ENCODE measurements at regions not wholly inside any gene's neighbourhood (a gene's known extent, or its start where the extent isn't known, plus 50 kb on each side); places are given as distances from the start of the nearest gene placed in this dataset.
"Not testable (repeated sequence)": the region's sequence is repeated elsewhere in the genome, so short reads cannot be mapped to it uniquely, and the experiment has no call there.

- DNase-seq (ENCODE audit: low spot score) (no peak), ATAC-seq (no peak)
- intact Hi-C loops (cut with DNase I) = no loop called here
Measured at GRCh38 chr7:66556549-66557213, 72.0 kb upstream of the KCTD7 start.

DNA sequence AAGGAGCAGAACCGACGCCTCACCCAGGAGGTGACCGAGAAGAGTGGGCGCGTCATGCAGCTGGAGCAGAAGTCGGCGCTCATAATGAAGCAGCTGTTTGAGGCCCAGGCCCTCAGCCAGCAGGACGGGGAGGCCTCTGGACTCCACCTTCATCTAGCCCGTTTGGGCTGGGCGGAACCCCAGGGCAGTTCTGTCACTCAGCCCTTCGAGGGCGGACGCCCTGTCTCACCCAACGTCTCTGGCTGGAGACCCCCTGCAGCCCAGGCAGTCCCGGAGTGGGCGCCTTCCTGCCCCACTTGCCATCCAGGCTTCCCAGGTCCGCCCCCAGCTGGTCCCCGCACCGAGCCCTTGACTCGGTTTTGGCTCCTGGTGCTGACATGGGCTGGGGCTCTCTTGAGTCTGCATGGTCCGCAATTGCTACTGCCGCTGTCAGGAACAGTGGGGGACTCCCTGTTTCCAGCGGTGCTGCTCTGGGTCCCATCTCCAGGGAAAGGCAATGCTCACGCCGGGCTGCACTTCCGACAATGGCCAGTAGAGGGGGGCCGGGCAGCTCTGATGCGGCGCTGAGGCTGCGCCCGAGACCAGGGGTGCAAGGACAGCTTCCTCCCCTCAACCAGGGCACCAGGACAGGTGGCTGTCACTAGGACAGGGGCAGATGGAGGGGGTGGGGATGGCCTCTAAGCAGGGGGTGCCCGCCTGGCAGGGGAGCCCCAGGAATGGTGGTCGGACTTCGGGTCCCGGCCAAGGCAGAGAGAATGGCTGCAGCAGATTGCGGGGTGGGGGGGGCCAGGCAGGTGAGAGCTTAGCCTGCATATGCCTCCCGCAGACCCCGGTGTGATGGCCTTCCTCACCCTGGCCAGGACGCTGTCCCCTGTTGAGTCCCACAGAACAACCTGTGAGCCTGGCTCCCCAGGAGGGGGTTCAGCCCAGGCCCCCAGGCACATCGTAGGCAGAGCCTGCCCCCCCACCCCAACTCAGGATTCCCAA, 71.2 kb upstream of the KCTD7 start:
- intact Hi-C loops (cut with DNase I) = no loop called here
- ATAC-seq (peak; percentile 80), DNase-seq (ENCODE audit: low spot score) (peak; percentile 89)

DNA sequence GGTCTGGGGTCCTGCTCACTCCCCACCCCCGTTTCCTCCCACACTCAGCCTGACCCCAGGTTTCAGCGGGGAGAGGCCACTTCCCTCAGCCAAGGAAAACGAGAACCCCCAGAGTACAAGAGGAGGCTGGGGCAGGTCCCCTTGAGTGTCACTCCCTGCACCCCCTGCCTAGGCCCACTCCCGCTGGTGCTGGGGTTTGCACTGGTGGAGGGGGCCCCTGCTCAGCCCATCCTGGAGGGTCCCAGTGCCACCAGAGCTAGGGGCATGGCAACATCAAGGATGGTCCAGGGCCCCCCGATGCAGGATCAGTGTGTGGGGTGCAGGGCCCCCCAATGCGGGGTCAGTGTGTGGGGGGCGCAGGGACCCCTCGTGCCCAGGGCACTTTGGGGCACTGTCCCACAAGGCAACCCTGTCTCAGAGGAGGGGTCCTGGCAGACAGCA, 70.5 kb upstream of the KCTD7 start:
- intact Hi-C loops (cut with DNase I) = no loop called here
- ATAC-seq (peak; percentile 13), DNase-seq (ENCODE audit: low spot score) (no peak)

DNA sequence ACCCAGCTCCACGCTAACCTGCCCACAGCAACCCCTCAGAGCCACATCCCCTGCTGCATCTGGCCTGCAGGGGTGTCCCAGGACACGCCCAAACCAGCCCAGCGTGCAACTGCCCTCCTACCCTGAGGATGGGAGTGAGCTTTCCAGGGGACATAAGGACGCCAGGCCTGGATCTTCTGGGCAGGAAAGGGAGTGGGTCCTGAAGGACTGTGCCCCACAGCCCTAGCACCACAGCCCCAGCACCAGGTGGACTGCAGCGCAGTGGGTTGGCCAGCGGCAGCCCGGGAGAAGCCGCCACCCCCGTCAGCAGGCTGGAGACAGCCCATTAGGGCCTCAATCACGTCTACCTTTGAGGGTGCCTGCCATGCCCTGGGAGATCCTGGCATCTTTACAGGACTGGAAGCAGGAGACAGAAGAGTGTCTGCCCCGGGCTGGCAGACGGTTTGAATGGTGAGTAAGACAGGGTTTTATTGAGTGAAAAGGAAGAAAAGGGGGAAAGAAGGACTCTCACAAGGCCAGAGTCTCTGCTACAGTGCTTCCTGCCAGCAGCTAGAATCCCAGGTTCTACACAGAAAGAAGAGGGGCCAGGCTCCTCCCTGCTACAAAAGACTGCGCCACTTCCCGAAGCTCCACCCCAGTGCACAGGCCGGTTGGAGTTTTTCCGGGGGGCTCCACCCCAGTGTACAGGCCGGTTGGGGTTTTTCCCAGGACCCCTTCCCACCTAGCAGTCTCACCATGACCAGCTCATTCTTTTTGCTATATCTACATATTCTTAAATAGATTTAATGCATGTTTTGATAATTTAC, 69.8 kb upstream of the KCTD7 start:
- DNase-seq (ENCODE audit: low spot score) (no peak), ATAC-seq (no peak)
- intact Hi-C loops (cut with DNase I) = no loop called here

DNA sequence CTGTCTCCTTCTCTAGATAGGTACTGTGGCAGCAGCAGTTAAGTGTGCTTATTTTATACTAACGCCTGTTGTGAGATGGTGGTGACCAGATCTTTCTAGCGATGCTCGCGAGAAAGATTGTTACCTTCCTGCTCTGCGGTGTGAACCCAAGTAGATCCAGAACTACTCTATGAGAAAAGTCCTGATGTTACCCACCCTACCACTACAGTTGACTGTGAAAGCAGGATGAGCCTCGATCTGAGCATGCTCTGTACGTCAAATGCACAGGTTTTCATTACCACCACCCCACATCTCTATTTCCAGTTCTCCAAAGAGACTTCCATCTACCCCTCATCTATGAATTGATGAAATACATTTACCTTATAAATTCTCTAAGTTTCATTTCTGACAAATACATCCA, 64.6 kb upstream of the KCTD7 start:
- no peak for ATAC-seq
- intact Hi-C loops (cut with DNase I) = no loop called here
- DNase-seq (ENCODE audit: low spot score) = no peak

DNA sequence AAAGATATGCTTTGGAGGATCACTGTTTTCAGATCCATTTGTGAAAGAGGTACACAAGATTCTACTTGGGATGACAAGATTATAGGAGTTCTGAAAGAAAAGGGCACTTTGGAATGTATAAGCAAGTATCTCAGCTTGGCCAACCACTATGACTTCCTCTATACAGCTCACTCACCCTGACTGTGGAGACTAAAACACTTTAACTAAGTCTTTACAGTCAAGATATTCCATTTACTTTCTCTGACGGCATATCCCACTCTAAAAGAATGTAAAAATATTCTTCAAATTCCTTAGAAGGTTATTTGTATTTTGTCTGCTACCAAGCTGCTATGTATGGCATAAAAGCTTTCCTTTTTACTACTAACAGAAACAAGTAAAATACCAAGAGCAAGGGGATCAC, 58.5 kb upstream of the KCTD7 start:
- DNase-seq (ENCODE audit: low spot score); intact Hi-C loops (cut with DNase I); ATAC-seq: not testable (repeated sequence)

GRCh38 chr7:66571568-66571967, 57.1 kb upstream of the KCTD7 start:
- intact Hi-C loops (cut with DNase I) = no loop called here
- DNase-seq (ENCODE audit: low spot score) (no peak), ATAC-seq (no peak)

GRCh38 chr7:66573782-66574495, 54.7 kb upstream of the KCTD7 start:
- intact Hi-C loops (cut with DNase I); DNase-seq (ENCODE audit: low spot score); ATAC-seq: not testable (repeated sequence)

- ATAC-seq; DNase-seq (ENCODE audit: low spot score); intact Hi-C loops (cut with DNase I): not testable (repeated sequence)
Measured at GRCh38 chr7:66574768-66575167, 53.9 kb upstream of the KCTD7 start.

GRCh38 chr7:66575398-66575797, 53.3 kb upstream of the KCTD7 start:
- intact Hi-C loops (cut with DNase I) = no loop called here
- no peak for DNase-seq (ENCODE audit: low spot score)
- no peak for ATAC-seq

DNA sequence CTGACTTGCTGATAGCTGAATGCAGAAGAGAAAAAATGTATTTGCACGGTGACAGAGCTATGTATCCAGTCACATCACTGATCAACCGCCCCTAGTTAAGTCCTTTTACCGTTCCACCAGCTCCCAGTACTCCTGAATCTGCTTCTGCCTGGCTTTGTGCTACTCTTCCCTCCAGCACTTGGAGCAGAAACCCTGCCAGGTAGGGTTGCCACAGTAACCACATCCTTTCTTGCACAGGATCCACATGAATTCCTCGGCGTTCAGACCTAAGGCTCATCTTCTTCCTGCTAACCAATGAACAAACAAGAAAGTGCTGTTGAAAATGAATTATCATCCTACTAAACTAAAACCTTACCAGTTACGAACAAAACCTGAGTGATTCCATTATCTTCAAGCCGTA, 52.0 kb upstream of the KCTD7 start:
- intact Hi-C loops (cut with DNase I) = no loop called here
- DNase-seq (ENCODE audit: low spot score) (no peak), ATAC-seq (no peak)

Data from sciatic nerve (tissue), 2 donors.